HG03095 (cell line): ENCODE measurements at regions not wholly inside any gene's neighbourhood (a gene's known extent, or its start where the extent isn't known, plus 50 kb on each side); places are given as distances from the start of the nearest gene placed in this dataset.

Experiments
- ATAC-seq: cut with Tn5 transposase; IDR thresholded peaks from one replicate; pipeline ENCODE4 v1.9.1; 2021; ENCODE audit warnings: moderate library complexity; ENCODE audit not compliant: unreplicated experiment

GRCh38 chr7:123401295-123401694, 133.1 kb downstream of the IQUB start:
- no peak for ATAC-seq

DNA sequence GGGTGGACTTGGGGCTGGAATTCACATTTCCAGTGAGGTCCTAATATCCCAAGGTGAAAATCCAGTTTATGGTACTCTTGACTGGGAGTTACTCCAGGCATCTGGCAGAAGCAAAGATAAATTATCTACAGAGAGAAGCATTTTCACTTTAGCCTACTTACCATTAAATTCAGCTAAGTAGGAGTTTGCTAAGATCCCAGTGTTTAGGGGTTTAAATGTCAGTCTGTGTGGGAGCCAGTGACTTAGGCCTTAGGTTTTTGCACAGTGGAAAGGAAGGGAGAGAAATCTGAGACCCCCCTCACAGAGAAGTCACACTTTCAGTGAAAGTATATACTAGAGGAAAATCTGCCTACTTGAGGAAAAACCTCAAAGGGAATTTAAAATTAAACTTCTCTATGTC, 134.2 kb downstream of the IQUB start:
- ATAC-seq, result no peak

GRCh38 chr7:123398921-123399320, 135.5 kb downstream of the IQUB start:
- no peak for ATAC-seq

DNA sequence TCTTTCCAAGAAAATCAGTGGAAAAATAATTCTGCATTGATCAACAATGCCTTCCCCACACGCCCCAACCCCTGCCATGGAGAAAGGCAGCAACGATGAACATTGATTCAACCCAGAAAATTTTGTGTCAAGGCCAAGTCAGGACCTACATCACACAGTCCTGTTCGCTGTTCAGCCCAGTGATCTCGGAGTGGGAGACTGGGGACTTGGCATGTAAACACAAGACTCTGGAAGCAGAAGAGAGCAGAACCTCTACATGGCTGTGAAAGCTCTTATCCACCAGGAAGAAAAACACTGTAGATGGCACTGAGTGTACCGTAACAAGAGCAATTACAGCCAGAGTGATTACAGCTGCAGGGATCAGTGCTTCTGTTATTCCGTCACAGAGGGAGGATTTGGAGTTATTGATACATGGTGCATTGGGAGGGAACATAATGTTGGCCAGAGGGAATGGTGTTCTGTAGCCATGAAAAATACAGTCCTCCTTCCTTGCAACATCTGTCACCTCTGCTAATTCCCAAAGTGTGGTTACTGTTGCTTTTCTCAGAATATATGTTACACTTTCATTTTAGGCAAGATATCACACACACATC, 136.6 kb downstream of the IQUB start:
- ATAC-seq, result no peak

DNA sequence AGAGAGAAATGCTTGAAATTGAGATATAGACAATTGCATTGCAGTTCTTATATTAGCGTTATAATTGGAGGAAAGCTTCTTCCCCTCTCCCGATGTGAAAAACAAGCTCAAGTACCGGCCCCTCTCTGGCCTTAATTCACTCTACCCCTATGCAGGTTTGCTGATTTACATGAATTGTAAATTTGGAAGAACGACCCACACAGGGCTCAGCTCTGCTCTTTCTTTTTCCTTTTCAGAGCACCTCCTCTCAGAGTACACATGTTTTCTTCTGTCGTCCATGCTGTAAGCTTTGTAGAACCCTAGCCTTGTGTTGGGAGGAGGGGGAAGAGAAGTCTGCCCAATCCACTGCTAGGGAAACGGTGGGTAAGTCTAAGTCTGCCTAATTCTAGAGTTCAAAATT, 140.8 kb downstream of the IQUB start:
- ATAC-seq, result no peak

DNA sequence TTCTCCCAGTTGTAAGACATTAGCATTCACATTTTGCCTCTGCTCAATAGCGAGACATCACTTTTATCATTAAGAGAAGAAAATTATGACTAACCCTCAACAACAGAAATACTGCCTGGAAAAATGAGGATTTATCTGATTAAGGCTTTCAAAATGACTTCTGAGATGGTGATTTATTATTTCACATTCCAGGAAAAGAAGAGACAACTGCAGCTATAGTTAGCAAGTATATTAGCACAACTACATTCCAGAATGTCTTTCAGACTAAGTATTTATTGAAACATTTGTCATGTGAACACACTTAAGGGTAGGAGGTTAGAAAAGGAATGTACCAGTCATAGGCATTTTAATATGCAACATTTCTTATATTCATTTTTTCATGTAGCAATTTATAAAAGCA, 162.0 kb downstream of the IQUB start:
- ATAC-seq, result no peak

DNA sequence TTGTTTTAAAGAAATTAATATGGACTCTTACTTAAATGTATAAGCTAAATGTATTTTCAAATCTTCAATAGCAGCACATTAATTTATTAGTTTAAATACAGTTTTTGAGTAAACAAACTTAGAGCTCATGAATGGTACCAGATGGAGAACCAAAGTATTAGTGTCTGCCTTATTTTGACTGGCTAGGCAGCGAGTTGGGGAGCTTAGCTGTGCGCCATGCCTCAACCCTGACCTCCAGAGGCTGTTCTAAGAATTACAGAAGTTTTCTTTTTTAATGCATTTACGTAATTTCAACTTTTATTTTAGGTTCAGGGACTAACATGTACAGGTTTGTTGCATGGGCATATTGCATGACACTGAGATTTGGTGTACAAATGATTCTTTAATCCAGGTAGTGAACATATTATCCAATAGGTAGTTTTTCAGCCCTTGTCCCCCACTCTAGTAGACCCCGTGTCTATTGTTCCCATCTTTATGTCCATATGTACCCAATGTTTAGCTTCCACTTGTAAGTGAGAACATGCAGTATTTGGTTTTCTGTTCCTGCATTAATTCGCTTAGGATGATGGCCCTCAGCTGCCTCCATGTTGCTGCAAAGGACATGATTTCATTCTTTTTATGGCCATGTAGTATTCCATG, 166.8 kb downstream of the IQUB start:
- ATAC-seq, result peak; percentile 95

- ATAC-seq, result no peak
Measured at GRCh38 chr7:123367031-123367430, 167.3 kb upstream of the SLC13A1 start.

DNA sequence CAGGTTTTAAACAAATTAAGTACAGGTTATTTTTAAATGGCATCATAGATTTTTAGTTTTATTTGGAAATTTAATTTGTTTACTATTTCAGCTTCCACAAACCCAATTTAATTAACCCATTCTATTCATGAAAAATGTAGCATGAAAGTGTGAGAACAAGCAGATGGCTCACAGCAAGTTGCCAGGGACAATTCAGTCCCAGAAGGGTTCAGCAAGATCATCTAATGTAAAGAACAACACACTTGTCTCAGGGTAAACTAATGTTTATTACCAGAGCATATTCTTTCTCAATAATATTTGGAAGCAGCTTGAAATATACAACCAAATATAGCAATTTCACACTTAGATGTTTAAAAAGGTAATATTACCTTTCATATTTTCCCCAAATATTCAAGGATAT, 166.9 kb upstream of the SLC13A1 start:
- ATAC-seq, result no peak

DNA sequence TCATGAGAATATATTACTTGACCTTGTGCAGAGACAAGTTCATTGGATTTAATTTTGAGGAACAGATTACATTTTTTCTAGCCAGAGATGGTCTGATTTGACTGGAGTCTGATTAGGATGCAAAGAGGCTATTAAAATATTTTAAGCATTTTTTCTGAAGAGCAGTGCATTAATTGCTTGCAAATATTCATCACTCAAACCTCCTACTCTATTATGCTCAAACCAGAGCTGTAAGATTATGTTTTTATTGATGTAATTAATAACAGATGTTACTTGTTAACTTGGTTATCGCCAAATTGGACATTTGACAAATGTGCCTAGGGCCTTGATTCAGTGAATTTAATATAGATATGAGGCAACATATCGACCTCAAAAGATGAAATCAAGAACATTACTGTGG, 160.9 kb upstream of the SLC13A1 start:
- ATAC-seq, result no peak

- no peak for ATAC-seq
Measured at GRCh38 chr7:123355576-123356190, 155.9 kb upstream of the SLC13A1 start.

- no peak for ATAC-seq
Measured at GRCh38 chr7:123352973-123353372, 153.2 kb upstream of the SLC13A1 start.

GRCh38 chr7:123351516-123352505, 152.0 kb upstream of the SLC13A1 start:
- no peak for ATAC-seq

DNA sequence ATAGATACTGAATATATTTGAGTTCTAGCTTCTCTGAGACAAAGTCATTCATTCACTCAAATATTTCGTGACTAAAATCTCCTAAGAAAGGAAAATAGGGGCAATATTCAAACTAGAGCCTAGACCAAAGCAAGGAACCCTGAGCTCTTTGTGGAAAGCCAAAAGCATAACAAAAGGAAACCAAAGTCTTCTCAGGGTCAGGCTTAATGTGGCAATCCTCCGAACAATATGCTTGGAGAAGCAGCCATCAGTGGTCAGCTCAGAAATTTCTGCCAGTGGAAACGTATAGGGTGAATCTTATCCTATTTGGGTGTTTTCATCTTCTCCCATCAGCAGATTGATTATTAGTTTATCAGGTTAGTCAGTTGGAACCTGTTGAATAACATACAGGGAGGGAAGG, 151.3 kb upstream of the SLC13A1 start:
- ATAC-seq, result no peak

GRCh38 chr7:123348690-123349089, 148.9 kb upstream of the SLC13A1 start:
- no peak for ATAC-seq

- no peak for ATAC-seq
Measured at GRCh38 chr7:123346766-123347165, 147.0 kb upstream of the SLC13A1 start.

- ATAC-seq, result no peak
Measured at GRCh38 chr7:123343611-123344010, 143.8 kb upstream of the SLC13A1 start.

DNA sequence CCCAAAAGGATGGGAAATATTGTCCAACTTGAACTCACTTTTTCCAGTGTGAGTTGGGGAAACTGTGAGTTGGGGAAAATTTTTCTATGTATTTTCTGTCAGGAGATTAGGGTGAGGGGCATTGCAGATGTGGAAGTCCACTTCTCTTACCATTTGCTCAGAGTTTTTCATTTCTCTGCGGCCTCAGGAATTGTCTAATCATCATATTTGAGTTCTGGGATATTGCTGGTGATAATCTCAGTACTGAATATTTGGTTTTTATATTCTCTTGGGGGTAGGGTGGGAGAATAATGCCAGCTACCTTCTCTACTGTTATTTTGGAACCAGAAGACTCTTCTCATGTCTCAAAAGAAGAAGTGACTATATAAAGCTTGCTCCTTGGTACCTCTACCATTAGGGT, 141.3 kb upstream of the SLC13A1 start:
- ATAC-seq, result no peak

- ATAC-seq, result no peak
Measured at GRCh38 chr7:123338688-123339087, 138.9 kb upstream of the SLC13A1 start.

GRCh38 chr7:123329988-123330643, 130.3 kb upstream of the SLC13A1 start:
- ATAC-seq, result no peak

- no peak for ATAC-seq
Measured at GRCh38 chr7:123327661-123328060, 127.9 kb upstream of the SLC13A1 start.
